Pancreas (tissue), 10 donors: ENCODE measurements at regions not wholly inside any gene's neighbourhood (a gene's known extent, or its start where the extent isn't known, plus 50 kb on each side); places are given as distances from the start of the nearest gene placed in this dataset.

ENCODE experiments used
- ATAC-seq, 4 donors: fragments of 200-7000 bp; cut with Tn5 transposase; one replicate each; pipeline versions ENCODE4 v1.8.0 to v1.9.1; 2020; ENCODE audit warnings: mild to moderate bottlenecking in 4 of 4, moderate library complexity in 4 of 4
- DNase-seq, 6 donors: peaks; one replicate each; pipeline ENCODE4 v3.0.0-alpha.2; 2020
- FAIRE-seq: peaks from 2 replicates; lab custom pipeline; 2012; peaks lifted over from hg19 to GRCh38; lab: Jason Lieb, UNC
- H3K27ac ChIP-seq, 4 donors: fragments of 200-600 bp; sonication (generic); 1 replicate in 3 of 4; 2 replicates in 1 of 4; pipeline versions ENCODE4 v1.5.0 to v1.8.0; 2020
- H3K27me3 ChIP-seq, 4 donors: fragments of 200-600 bp; one replicate each; pipeline ENCODE4 v1.8.0; 2021
- H3K36me3 ChIP-seq, 3 donors: fragments of 200-600 bp; sonication (generic) in 1 of 3; one replicate each; pipeline versions ENCODE4 v1.5.0 to v1.8.0; 2020 to 2021
- H3K4me1 ChIP-seq, 3 donors: fragments of 200-600 bp; one replicate each; pipeline ENCODE4 v1.8.0; 2021
- H3K4me3 ChIP-seq, 4 donors: fragments of 200-600 bp; sonication (generic) in 2 of 4; one replicate each; pipeline versions ENCODE4 v1.5.0 to v1.8.0; 2020 to 2021
- H3K9me3 ChIP-seq, 4 donors: fragments of 200-600 bp; one replicate each; pipeline ENCODE4 v1.8.0; 2021
- WGBS, 2 donors: extraction: QIAGEN DNeasy Blood & Tissue Kit; methylation state at CpG; one replicate each; pipeline ENCODE4 v1.1.7; 2013; 5-methylcytosine and 5-hydroxymethylcytosine counted together
- intact Hi-C, 3 donors: fragments of 100-400 bp; cut with DNase I; formaldehyde crosslinking; loops; one replicate each; pipeline versions ENCODE4 v1.11.1 to v1.14.2; 2022
- TF ChIP-seq, protein P1 (sequence below), 4 donors: fragments of 200-600 bp; sonication (generic) in 3 of 4; IDR thresholded peaks; one replicate each; pipeline versions ENCODE4 v1.5.0 to v1.8.0; 2021; ENCODE audit warnings: antibody characterized with exemption in 4 of 4
- donor health status: healthy with polysubstance abuse.
- donor health status: DM: no; HTN: no; CAD: no; lungs with moderate emphysema.
- donor health status: DM: no; HTN: no; CAD: no.
- donor health status: control.
- donor health status: control.
- donor health status: Bipolar disorder and iron deficiency.
- donor health status: DM: yes; HTN: yes; CAD: no.
- donor health status: DM: no; HTN: no; CAD: no.
- donor health status: DM: no; HTN: no; CAD: no.
- donor health status: DM: yes; HTN: yes; CAD: no.

DNA sequence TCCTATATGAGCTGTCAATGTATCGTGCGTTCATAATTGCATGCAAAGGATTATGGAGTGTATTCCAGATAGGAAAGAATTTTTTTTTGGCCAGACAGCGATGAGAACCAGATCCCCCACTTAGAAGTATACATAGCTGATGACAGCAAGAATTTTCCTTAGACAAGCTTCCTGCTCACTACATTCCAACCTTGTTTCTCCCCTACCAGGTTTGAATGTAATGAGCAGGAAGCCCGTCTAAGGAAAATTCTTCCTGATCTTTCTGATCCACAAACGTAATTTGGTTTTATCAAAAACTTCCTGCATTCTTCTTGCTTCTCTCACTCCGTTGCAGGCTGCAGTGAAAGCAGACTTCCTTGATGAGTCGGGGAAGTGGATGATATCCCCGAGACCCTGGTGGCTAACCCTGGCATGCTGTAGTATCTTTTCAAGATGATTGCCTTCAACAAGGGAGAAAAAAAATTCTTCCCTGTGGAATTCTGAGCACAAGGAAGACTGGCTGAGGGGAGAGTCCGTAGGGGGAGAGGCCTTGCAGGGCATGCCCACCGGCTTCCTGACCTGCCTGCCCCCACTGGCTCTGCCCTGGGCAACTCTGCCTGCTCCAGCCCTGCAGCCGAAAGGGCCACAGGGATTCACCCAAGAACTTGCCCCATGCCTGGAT lies 243.1 kb downstream of the TLE3 start:
- peak overlapping the region in 1 of 4 donors; percentile 12 for H3K4me3 ChIP-seq
- H3K36me3 ChIP-seq: no peaks in the 10 kb centered on the region
- DNase-seq (no peak), ATAC-seq (peak in 3 of 4 donors; percentile 39 to 75 (median 66)), FAIRE-seq (no peak)
- no peaks in the 10 kb centered on the region for H3K27me3 ChIP-seq
- no peaks in the 10 kb centered on the region for H3K9me3 ChIP-seq
- intact Hi-C loops: no loop called here
- peak overlapping the region in 3 of 4 donors; percentile 41 to 53 (median 47) for H3K27ac ChIP-seq
- TF ChIP-seq, protein P1, sequence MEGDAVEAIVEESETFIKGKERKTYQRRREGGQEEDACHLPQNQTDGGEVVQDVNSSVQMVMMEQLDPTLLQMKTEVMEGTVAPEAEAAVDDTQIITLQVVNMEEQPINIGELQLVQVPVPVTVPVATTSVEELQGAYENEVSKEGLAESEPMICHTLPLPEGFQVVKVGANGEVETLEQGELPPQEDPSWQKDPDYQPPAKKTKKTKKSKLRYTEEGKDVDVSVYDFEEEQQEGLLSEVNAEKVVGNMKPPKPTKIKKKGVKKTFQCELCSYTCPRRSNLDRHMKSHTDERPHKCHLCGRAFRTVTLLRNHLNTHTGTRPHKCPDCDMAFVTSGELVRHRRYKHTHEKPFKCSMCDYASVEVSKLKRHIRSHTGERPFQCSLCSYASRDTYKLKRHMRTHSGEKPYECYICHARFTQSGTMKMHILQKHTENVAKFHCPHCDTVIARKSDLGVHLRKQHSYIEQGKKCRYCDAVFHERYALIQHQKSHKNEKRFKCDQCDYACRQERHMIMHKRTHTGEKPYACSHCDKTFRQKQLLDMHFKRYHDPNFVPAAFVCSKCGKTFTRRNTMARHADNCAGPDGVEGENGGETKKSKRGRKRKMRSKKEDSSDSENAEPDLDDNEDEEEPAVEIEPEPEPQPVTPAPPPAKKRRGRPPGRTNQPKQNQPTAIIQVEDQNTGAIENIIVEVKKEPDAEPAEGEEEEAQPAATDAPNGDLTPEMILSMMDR (IDR thresholded peaks at IDR 0.05): no peak
- 67% methylated on average over 10 to 11 of the region's 11 CpGs for WGBS, 2 donors
- H3K4me1 ChIP-seq: no peaks in the 10 kb centered on the region

DNA sequence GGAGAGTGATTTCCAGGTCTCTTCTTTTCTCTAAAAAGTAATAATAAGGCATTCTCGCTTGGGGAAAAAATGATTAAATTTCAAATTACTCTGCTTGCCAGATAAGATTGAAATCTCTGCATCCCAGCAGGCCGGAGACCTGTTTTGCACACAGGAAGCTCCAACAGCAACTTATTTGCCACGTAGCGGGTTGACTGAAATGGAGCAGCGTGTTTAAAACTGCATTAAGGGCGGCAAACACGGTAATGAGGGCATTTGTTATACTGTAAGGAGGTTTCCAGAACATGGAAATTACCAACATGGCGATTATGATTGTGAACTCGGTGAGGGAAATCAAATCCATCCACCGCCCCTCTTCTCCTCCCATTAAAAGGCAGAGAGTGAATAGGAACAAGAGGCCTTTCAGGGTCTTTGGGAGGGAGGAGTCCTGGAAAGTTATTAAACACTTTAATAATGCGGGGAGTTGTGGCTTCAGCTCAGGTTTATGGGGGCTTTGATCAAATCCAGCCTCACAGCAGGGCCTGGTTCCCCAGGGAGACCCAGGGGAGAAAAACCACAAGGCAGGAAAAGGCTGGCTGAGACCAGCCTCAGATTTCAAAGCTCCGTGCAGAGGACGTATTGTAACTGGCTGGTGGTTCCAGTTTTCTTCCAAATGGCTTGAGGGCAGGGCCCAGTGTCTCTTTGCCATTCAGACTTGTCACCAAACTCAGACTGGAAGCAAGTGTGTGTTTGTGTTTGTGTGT lies 242.3 kb downstream of the TLE3 start:
- FAIRE-seq: no peak
- no peak for ATAC-seq
- no peaks in the 10 kb centered on the region for H3K27me3 ChIP-seq
- H3K9me3 ChIP-seq: no peaks in the 10 kb centered on the region
- no peaks in the 10 kb centered on the region for H3K4me1 ChIP-seq
- TF ChIP-seq, protein P1 (IDR thresholded peaks at IDR 0.05): no peak
- peak overlapping the region in 2 of 4 donors; percentile 41 to 53 for H3K27ac ChIP-seq
- H3K36me3 ChIP-seq: no peaks in the 10 kb centered on the region
- intact Hi-C loops: no loop called here
- DNase-seq: no peak
- peak overlapping the region in 1 of 4 donors; percentile 12 for H3K4me3 ChIP-seq
- WGBS, 2 donors: 89 to 91% methylated on average over 13 of the region's 13 CpGs

DNA sequence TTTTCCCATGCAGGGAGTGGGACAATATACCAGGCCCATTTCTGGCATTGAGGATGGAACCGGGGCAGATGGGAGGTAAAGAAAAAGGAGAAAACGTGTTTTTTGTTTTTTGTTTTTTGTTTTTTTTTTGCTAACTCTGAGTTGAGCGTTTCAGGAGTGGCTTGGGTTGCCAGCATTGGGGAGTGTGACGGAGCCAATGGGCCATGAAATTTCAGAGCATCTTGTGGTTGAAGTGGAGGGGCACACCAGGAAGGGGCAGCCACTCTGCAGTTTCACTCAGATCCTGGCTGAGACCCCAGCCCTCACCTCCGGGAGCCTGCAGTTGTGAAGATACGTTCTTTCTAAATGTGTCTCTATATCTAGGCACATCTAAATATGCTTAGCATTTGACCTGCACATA lies 240.5 kb downstream of the TLE3 start:
- WGBS, 2 donors: 86 to 96% methylated on average over 6 of the region's 6 CpGs
- FAIRE-seq: no peak
- Histone ChIP-seq H3K4me3 (no peak overlapping the region), H3K36me3 (no peaks in the 10 kb centered on the region), H3K4me1 (no peaks in the 10 kb centered on the region), H3K27ac (no peak overlapping the region), H3K9me3 (no peaks in the 10 kb centered on the region), H3K27me3 (no peaks in the 10 kb centered on the region)
- intact Hi-C loops: no loop called here
- no peak for DNase-seq
- ATAC-seq: no peak
- TF ChIP-seq, protein P1 (IDR thresholded peaks at IDR 0.05): no peak

DNA sequence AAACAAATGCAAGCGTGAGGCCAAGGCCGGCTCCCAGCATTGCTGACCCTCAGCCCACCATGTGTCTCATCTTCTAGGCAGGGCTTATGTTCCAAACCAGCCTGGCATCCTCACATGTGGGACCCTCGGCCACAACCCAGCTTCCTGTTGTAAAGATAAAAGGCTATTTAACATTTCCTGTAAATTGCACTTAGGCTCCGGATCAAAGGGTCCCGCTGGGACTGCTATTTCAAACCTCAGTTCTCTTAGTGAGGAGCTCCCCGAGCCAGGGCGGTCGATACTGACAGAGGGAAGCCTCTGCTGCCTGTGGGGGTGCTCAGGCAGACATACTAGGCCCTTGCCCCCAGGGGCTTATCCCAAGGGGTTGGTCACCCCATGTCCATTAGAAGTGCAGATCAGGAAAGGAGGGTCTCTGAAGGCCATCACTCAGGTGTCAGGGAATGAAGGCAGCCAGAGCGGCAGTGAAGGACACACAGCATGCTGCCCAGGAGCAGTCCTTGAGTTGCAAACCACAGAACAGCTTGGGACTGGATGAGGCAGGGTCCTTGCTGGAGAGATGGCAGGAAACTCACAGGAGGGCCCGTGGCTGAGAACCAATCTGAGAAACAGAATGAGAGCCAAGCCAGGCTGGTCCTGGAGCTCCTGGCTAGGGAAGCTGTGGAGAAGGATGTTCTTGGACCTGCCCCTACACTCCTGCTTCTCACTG lies 239.9 kb downstream of the TLE3 start:
- no peak overlapping the region for H3K4me3 ChIP-seq
- H3K4me1 ChIP-seq: no peaks in the 10 kb centered on the region
- 81 to 89% methylated on average over 10 of the region's 10 CpGs for WGBS, 2 donors
- no peak for FAIRE-seq
- no peaks in the 10 kb centered on the region for H3K36me3 ChIP-seq
- TF ChIP-seq, protein P1 (IDR thresholded peaks at IDR 0.05): no peak
- ATAC-seq: no peak
- no peak overlapping the region for H3K27ac ChIP-seq
- DNase-seq: no peak
- intact Hi-C loops: no loop called here
- no peaks in the 10 kb centered on the region for H3K27me3 ChIP-seq
- no peaks in the 10 kb centered on the region for H3K9me3 ChIP-seq
